Activated B cell treated with CpG ODN at 0.5 μM for 24 hours (primary cell): ENCODE measurements at regions not wholly inside any gene's neighbourhood (a gene's known extent, or its start where the extent isn't known, plus 50 kb on each side); places are given as distances from the start of the nearest gene placed in this dataset.
"Not testable (repeated sequence)": the region's sequence is repeated elsewhere in the genome, so short reads cannot be mapped to it uniquely, and the experiment has no call there.

ENCODE experiments used
- ATAC-seq: fragments of 200-7000 bp; cut with Tn5 transposase; one replicate; pipeline ENCODE4 v1.10.0; 2021; ENCODE audit warnings: low read depth, mild to moderate bottlenecking, moderate library complexity
- CTCF ChIA-PET: fragments of 350-600 bp; sonication (Branson Sonifier 250); formaldehyde crosslinking; loops from one replicate; lab custom pipeline; 2021; ENCODE audit warnings: antibody characterized with exemption; lab: Charles Lee
- POLR2A ChIA-PET: fragments of 350-600 bp; sonication (Branson Sonifier 250); formaldehyde crosslinking; loops from one replicate; lab custom pipeline; 2021; ENCODE audit warnings: antibody characterized with exemption; lab: Charles Lee
- DNase-seq: peaks from one replicate; pipeline ENCODE4 v3.0.0; 2022
- H3K27ac Mint-ChIP-seq: one replicate; pipeline ENCODE4 v1.8.0; 2020; ENCODE audit warnings: mixed read lengths
- H3K27me3 Mint-ChIP-seq: one replicate; pipeline ENCODE4 v1.8.0; 2021; ENCODE audit warnings: mixed read lengths
- H3K36me3 Mint-ChIP-seq: one replicate; pipeline ENCODE4 v1.8.0; 2021; ENCODE audit warnings: low read depth, mixed read lengths
- H3K4me1 Mint-ChIP-seq: one replicate; pipeline ENCODE4 v1.8.0; 2021; ENCODE audit warnings: mixed read lengths
- H3K4me3 Mint-ChIP-seq: one replicate; pipeline ENCODE4 v1.8.0; 2020; ENCODE audit warnings: mild to moderate bottlenecking, mixed read lengths
- H3K9me3 Mint-ChIP-seq: one replicate; pipeline ENCODE4 v1.8.0; 2020; ENCODE audit warnings: mixed read lengths
- CTCF ChIP-seq: fragments of 200-600 bp; IDR thresholded peaks from one replicate; pipeline ENCODE4 v1.8.0; 2022; ENCODE audit warnings: antibody characterized with exemption, mild to moderate bottlenecking
- intact Hi-C: fragments of 100-400 bp; cut with micrococcal nuclease; formaldehyde crosslinking; loops from one replicate; pipeline ENCODE4 v1.15.1; 2024

- ChIA-PET POLR2A (no interaction called here), CTCF (interaction anchor here (0.8 kb wide), 1 partner anchor 95 kb away, joined by 3 read pairs; no protein-coding TSS in a partner anchor)
- DNase-seq (no peak), ATAC-seq (no peak)
- no peaks in the 10 kb centered on the region for H3K9me3 Mint-ChIP-seq
- H3K4me1 Mint-ChIP-seq = peaks cover 10% of the 10 kb centered on the region
- no peaks in the 10 kb centered on the region for H3K27me3 Mint-ChIP-seq
- no peaks in the 10 kb centered on the region for H3K36me3 Mint-ChIP-seq
- no peak overlapping the region for H3K27ac Mint-ChIP-seq
- no peak overlapping the region for H3K4me3 Mint-ChIP-seq
- TF ChIP-seq CTCF = no peak
- intact Hi-C loops = no loop called here
Observed at GRCh38 chr1:199018471-199019135, 379.8 kb downstream of the PTPRC start.

DNA sequence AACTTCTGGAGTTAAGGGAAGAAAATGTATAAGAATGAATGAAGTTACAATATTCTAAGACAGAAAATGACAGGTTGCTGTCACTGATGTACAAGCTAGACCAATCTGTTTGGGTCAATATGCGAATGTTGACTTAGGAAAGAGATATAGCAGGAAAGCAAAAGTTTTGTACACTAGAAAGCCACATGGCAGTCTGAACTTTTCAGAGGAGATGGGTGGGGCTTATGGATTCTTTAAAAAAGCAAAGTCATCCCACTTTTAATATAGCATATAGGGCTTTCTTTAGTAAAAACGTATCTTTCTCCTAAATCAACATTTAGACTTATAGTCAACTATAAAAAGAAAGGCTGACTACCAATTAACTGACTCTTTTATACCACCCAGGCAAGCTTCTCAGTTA, 381.2 kb downstream of the PTPRC start:
- Mint-ChIP-seq H3K27me3 (no peaks in the 10 kb centered on the region), H3K4me3 (no peak overlapping the region), H3K27ac (no peak overlapping the region), H3K9me3 (no peaks in the 10 kb centered on the region), H3K36me3 (no peaks in the 10 kb centered on the region), H3K4me1 (peaks cover 10% of the 10 kb centered on the region)
- ChIA-PET POLR2A (no interaction called here), CTCF (no interaction called here)
- no peak for ATAC-seq
- no peak for TF ChIP-seq CTCF
- intact Hi-C loops = no loop called here
- no peak for DNase-seq

DNA sequence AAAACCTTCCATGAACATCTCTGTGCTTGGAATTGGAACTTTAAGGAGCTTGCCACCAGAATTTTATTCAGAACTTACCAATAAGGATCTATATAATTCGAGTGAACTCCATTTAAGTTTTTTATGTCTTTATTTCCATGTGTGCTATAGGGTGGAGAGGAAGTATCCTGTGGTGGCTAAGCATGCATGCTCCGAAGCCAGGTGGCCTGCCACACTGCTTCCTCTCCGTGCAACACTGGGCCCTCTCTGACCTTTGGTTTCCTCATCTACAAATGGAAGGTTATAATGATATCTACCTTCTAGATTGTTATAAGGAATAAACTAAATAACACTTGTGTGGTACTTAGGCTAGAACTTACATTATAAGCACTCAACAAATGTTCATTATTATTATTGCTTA, 382.1 kb downstream of the PTPRC start:
- Mint-ChIP-seq H3K9me3 (no peaks in the 10 kb centered on the region), H3K4me3 (peak overlapping the region; percentile 28), H3K4me1 (peaks cover 10% of the 10 kb centered on the region), H3K27ac (peak overlapping the region; percentile 30), H3K36me3 (no peaks in the 10 kb centered on the region), H3K27me3 (no peaks in the 10 kb centered on the region)
- intact Hi-C loops = no loop called here
- POLR2A ChIA-PET = interaction anchor here (1.4 kb wide), 1 partner anchor 12 kb away, joined by 3 read pairs; no protein-coding TSS in a partner anchor
- CTCF ChIA-PET = no interaction called here
- no peak for TF ChIP-seq CTCF
- DNase-seq = no peak
- peak; percentile 73 for ATAC-seq

- Mint-ChIP-seq H3K36me3 (no peaks in the 10 kb centered on the region), H3K4me1 (peaks cover 10% of the 10 kb centered on the region), H3K4me3 (no peak overlapping the region), H3K27me3 (peaks cover 3% of the 10 kb centered on the region), H3K27ac (no peak overlapping the region), H3K9me3 (peaks cover 5% of the 10 kb centered on the region)
- ChIA-PET POLR2A (no interaction called here), CTCF (interaction anchor here (0.7 kb wide), 1 partner anchor 17 kb away, joined by 3 read pairs; no protein-coding TSS in a partner anchor)
- intact Hi-C loops = no loop called here
- ATAC-seq (no peak), DNase-seq (no peak)
- no peak for TF ChIP-seq CTCF
Observed at GRCh38 chr1:199029401-199029800, 390.6 kb downstream of the PTPRC start.

DNA sequence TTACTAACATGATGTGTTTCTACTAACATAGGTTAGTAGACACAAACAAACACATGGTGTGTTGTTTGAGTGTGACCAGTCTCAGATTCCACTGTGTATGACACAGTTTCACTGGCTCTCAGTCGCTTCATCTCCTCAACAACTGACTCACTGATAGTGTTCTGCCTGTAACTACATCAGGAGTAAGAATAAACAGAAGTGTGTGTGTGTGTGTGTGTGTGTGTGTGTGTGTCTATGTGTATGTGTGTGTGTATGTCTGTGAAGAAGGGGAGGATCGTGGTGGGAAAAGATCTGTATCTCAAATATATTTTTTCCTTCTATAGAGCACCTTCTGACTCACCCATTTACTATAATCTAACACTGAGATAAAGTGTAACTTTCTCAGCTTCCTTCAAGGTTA, 391.0 kb downstream of the PTPRC start:
- DNase-seq = no peak
- H3K36me3 Mint-ChIP-seq = no peaks in the 10 kb centered on the region
- no peak for TF ChIP-seq CTCF
- peaks cover 3% of the 10 kb centered on the region for H3K27me3 Mint-ChIP-seq
- H3K9me3 Mint-ChIP-seq = peaks cover 5% of the 10 kb centered on the region
- POLR2A ChIA-PET = no interaction called here
- no peak overlapping the region for H3K27ac Mint-ChIP-seq
- peaks cover 14% of the 10 kb centered on the region for H3K4me1 Mint-ChIP-seq
- no peak for ATAC-seq
- intact Hi-C loops = no loop called here
- H3K4me3 Mint-ChIP-seq = no peak overlapping the region
- CTCF ChIA-PET = interaction anchor here (0.7 kb wide), 1 partner anchor 17 kb away, joined by 3 read pairs; no protein-coding TSS in a partner anchor

- H3K27ac Mint-ChIP-seq, H3K27me3 Mint-ChIP-seq, intact Hi-C loops, POLR2A ChIA-PET, ATAC-seq, CTCF ChIA-PET, H3K9me3 Mint-ChIP-seq, H3K36me3 Mint-ChIP-seq, DNase-seq, H3K4me3 Mint-ChIP-seq: not testable (repeated sequence)
- H3K4me1 Mint-ChIP-seq = peaks cover 18% of the 10 kb centered on the region
Observed at GRCh38 chr1:199030541-199030940, 391.7 kb downstream of the PTPRC start.

DNA sequence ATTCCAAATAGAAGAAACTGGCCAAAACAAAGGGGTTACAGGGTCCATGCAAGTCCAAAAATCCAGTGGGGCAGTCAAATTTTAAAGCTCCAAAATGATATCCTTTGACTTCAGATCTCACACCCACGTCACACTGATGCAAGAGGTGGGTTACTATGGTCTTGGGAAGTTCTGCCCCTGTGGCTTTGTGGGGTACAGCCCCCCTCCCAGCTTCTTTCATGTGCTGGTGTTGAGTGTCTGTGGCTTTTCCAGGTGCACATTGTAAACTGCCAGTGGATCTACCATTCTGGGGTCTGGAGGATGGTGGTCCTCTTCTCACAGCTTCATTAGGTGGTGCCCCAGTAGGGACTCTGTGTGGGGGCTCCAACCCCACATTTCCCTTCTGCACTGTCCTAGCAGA, 392.3 kb downstream of the PTPRC start:
- ATAC-seq, H3K27me3 Mint-ChIP-seq, H3K36me3 Mint-ChIP-seq: not testable (repeated sequence)

GRCh38 chr1:199032479-199032878, 393.6 kb downstream of the PTPRC start:
- H3K27ac Mint-ChIP-seq, H3K27me3 Mint-ChIP-seq, POLR2A ChIA-PET, H3K4me3 Mint-ChIP-seq, H3K36me3 Mint-ChIP-seq, ATAC-seq, CTCF ChIA-PET, H3K9me3 Mint-ChIP-seq, DNase-seq, intact Hi-C loops: not testable (repeated sequence)
- H3K4me1 Mint-ChIP-seq = peaks cover 21% of the 10 kb centered on the region

More for the DNA sequence above, 392.3 kb downstream of the PTPRC start:
- H3K4me3 Mint-ChIP-seq, intact Hi-C loops, DNase-seq, POLR2A ChIA-PET, H3K9me3 Mint-ChIP-seq, CTCF ChIA-PET, H3K27ac Mint-ChIP-seq: not testable (repeated sequence)
- peaks cover 21% of the 10 kb centered on the region for H3K4me1 Mint-ChIP-seq
